Activated CD4-positive, alpha-beta memory T cell treated with anti-CD3 and anti-CD28 coated beads for 36 hours (primary cell): ENCODE measurements at regions not wholly inside any gene's neighbourhood (a gene's known extent, or its start where the extent isn't known, plus 50 kb on each side); places are given as distances from the start of the nearest gene placed in this dataset.
"Not testable (repeated sequence)": the region's sequence is repeated elsewhere in the genome, so short reads cannot be mapped to it uniquely, and the experiment has no call there.

Experiments used
- CTCF ChIA-PET: fragments of 350-600 bp; sonication (Branson Sonifier 250); formaldehyde crosslinking; loops from one replicate; lab custom pipeline; 2021; ENCODE audit warnings: antibody characterized with exemption, inconsistent platforms; lab: Charles Lee
- POLR2A ChIA-PET: fragments of 350-600 bp; sonication (Branson Sonifier 250); formaldehyde crosslinking; loops from one replicate; lab custom pipeline; 2021; ENCODE audit warnings: antibody characterized with exemption; lab: Charles Lee
- DNase-seq: peaks from one replicate; pipeline ENCODE4 v3.0.0-alpha.2; 2020
- H3K27ac Mint-ChIP-seq: one replicate; pipeline ENCODE4 v1.8.0; 2021; ENCODE audit warnings: mixed read lengths
- H3K27me3 Mint-ChIP-seq: one replicate; pipeline ENCODE4 v1.8.0; 2021; ENCODE audit warnings: mixed read lengths
- H3K36me3 Mint-ChIP-seq: one replicate; pipeline ENCODE4 v1.8.0; 2021; ENCODE audit warnings: mixed read lengths
- H3K4me1 Mint-ChIP-seq: one replicate; pipeline ENCODE4 v1.8.0; 2021; ENCODE audit warnings: low read depth, mixed read lengths
- H3K4me3 Mint-ChIP-seq: one replicate; pipeline ENCODE4 v1.8.0; 2021; ENCODE audit warnings: mild to moderate bottlenecking, mixed read lengths
- H3K9me3 Mint-ChIP-seq: one replicate; pipeline ENCODE4 v1.8.0; 2021; ENCODE audit warnings: mixed read lengths
- intact Hi-C: fragments of 100-400 bp; cut with micrococcal nuclease; formaldehyde crosslinking; loops from one replicate; pipeline ENCODE4 v1.15.1; 2023

GRCh38 chr5:138641547-138642298, 66.5 kb upstream of the HSPA9 start:
- Mint-ChIP-seq H3K4me3 (no peak overlapping the region), H3K27me3 (peaks cover 66% of the 10 kb centered on the region), H3K4me1 (peaks cover 4% of the 10 kb centered on the region), H3K9me3 (no peaks in the 10 kb centered on the region), H3K27ac (no peak overlapping the region), H3K36me3 (no peaks in the 10 kb centered on the region)
- intact Hi-C loops = loop anchor here (1.0 kb wide), 1 partner anchor 621 kb away; no protein-coding TSS in a partner anchor
- POLR2A ChIA-PET = no interaction called here
- CTCF ChIA-PET = interaction anchor here (0.8 to 2.3 kb wide), 10 partner anchors 8 to 620 kb away, joined by 3 to 7 read pairs (median 5); no protein-coding TSS in a partner anchor
- DNase-seq = peak; percentile 86

DNA sequence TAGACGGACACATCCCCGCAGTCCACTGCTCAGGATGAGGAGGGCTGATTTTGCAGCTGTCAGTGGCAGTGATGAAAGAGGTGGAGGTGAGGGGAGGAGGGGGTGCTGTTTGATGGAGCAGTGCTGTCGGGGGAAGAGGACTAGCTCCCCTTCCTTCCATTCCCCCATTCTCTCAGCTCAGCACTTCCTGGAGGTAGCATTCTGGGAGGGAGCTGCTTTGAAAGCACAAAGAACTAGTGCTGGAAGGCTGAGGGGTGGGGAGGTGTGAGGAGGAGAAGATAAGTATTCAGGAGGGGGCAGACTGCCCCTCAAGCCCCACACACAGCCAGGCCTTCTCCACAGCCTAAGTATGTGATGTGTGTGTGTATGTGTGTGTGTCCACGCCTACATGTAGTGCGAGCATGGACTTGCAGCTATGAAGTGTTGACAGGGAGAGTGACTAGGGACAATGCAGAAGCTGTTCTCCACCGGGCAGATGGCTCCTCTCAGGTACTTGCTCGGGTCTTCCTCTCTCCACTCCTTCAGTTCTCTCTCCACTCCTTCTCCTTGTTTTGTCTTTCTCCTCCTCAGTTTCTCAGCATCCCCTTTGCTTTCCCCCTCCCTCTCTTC, 65.5 kb upstream of the HSPA9 start:
- Mint-ChIP-seq H3K9me3 (no peaks in the 10 kb centered on the region), H3K27me3 (peaks cover 61% of the 10 kb centered on the region), H3K4me1 (peaks cover 4% of the 10 kb centered on the region), H3K27ac (no peak overlapping the region), H3K36me3 (no peaks in the 10 kb centered on the region), H3K4me3 (no peak overlapping the region)
- ChIA-PET POLR2A (no interaction called here), CTCF (interaction anchor here (0.8 to 2.3 kb wide), 10 partner anchors 8 to 701 kb away, joined by 3 to 7 read pairs (median 5); partner anchors contain the start of gene PAIP2)
- no peak for DNase-seq
- intact Hi-C loops = loop anchor here (1.0 kb wide), 1 partner anchor 622 kb away; no protein-coding TSS in a partner anchor

DNA sequence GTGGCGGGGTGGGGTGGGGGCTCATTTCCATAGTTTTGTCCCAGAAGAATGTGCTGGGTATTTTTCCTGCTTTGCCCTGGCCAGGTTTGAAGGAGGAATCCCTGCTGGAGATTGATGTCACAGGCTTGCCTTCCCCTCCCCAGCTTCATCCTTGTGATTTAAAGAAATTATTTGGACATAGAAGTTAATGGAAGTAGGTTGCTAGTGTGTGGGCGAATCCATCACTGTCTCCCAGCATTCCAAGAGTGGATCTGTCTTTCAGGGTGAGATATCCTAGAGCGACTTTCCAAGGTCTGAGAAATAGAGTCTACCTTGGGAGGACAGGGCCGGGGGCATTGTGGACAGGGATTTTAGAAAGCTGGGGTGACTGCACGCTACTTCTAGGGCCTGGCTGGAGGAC, 64.9 kb upstream of the HSPA9 start:
- no peaks in the 10 kb centered on the region for H3K9me3 Mint-ChIP-seq
- intact Hi-C loops = no loop called here
- peaks cover 62% of the 10 kb centered on the region for H3K27me3 Mint-ChIP-seq
- CTCF ChIA-PET = interaction anchor here (0.8 to 1.6 kb wide), 4 partner anchors 9 to 702 kb away, joined by 3 to 7 read pairs (median 4); partner anchors contain the start of gene PAIP2
- H3K4me1 Mint-ChIP-seq = peaks cover 4% of the 10 kb centered on the region
- no peak overlapping the region for H3K27ac Mint-ChIP-seq
- H3K4me3 Mint-ChIP-seq = no peak overlapping the region
- POLR2A ChIA-PET = no interaction called here
- no peak for DNase-seq
- H3K36me3 Mint-ChIP-seq = no peaks in the 10 kb centered on the region

DNA sequence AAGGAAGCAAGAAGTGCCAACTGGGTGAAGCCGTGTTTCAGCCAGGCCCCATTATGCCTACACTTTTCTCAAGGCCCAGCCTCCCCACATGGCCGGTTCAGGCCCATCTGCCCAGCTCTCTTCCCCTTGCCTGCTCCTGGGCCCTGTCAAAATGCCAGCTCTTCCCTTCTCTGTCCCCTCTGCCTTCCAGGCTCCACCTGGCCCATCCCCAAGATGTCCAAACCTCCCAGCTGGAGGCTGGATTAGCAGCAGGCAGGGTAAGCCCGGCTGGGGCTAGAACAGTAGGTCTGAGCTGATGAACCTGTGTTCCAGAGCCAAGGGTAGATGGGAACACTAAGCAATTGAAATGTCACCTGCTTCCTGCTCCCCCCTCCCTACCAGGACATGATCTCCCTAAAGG, 64.1 kb upstream of the HSPA9 start:
- ChIA-PET POLR2A (no interaction called here), CTCF (no interaction called here)
- Mint-ChIP-seq H3K4me3 (no peak overlapping the region), H3K9me3 (no peaks in the 10 kb centered on the region), H3K4me1 (peaks cover 4% of the 10 kb centered on the region), H3K27me3 (peaks cover 59% of the 10 kb centered on the region), H3K27ac (no peak overlapping the region), H3K36me3 (no peaks in the 10 kb centered on the region)
- DNase-seq = no peak
- intact Hi-C loops = no loop called here

- H3K9me3 Mint-ChIP-seq = no peaks in the 10 kb centered on the region
- peaks cover 57% of the 10 kb centered on the region for H3K27me3 Mint-ChIP-seq
- no peak for DNase-seq
- H3K36me3 Mint-ChIP-seq = no peaks in the 10 kb centered on the region
- ChIA-PET CTCF (no interaction called here), POLR2A (no interaction called here)
- no peak overlapping the region for H3K27ac Mint-ChIP-seq
- intact Hi-C loops = no loop called here
- H3K4me1 Mint-ChIP-seq = peaks cover 4% of the 10 kb centered on the region
- no peak overlapping the region for H3K4me3 Mint-ChIP-seq
Measured at GRCh38 chr5:138637256-138637655, 62.1 kb upstream of the HSPA9 start.

DNA sequence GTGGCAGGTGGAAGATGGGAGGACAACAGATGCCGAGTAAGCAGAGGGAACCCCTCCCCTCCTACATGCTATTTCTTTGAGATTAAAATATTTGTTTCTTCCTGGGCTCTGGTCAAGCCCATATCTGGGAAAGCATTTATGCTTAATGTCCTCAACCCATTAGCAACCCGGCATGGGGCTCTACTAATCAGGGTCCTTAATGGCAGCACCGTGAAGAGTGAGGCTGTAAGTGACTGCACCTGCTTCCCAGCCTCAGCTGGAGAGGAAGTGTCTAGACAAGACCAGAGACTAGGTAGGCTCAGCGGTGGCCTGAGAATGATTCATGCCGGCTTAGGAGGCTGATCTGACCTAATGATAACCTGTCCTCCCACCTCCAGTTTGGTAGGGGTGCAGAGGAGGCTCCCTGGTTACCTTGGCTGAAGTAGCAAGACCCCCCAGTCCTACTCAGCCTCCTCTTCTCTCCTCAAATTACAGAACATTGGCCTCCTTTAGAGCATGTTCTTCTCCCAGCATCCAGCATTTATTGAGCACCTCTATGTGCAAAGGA, 61.3 kb upstream of the HSPA9 start:
- ChIA-PET POLR2A (no interaction called here), CTCF (no interaction called here)
- DNase-seq = no peak
- no peak overlapping the region for H3K27ac Mint-ChIP-seq
- H3K27me3 Mint-ChIP-seq = peaks cover 57% of the 10 kb centered on the region
- no peak overlapping the region for H3K4me3 Mint-ChIP-seq
- H3K36me3 Mint-ChIP-seq = no peaks in the 10 kb centered on the region
- intact Hi-C loops = no loop called here
- H3K9me3 Mint-ChIP-seq = no peaks in the 10 kb centered on the region
- H3K4me1 Mint-ChIP-seq = no peaks in the 10 kb centered on the region

- Mint-ChIP-seq H3K9me3 (no peaks in the 10 kb centered on the region), H3K4me3 (no peak overlapping the region), H3K4me1 (no peaks in the 10 kb centered on the region), H3K36me3 (no peaks in the 10 kb centered on the region), H3K27me3 (peaks cover 51% of the 10 kb centered on the region), H3K27ac (no peak overlapping the region)
- intact Hi-C loops = no loop called here
- CTCF ChIA-PET = no interaction called here
- POLR2A ChIA-PET = no interaction called here
- no peak for DNase-seq
Measured at GRCh38 chr5:138635708-138636107, 60.5 kb upstream of the HSPA9 start.

DNA sequence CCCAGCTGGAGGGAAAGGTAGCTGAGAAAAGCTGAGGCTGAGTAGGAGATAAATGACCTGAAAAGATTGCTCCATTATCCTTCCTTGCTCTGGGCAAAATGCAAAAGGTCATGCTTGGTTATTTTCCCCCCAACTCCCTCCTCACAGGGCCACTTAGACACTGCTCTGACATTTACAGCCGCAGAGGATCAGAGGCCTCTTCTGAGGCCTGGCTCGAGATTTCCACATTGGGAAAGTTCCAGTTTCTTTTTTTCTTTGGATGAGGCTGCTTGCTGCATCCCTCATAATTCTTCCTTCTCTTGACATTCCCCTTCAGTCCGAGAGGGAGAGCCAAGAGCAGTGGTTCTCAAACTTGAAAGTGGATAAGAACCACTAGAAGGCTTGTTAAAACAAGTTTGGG, 60.1 kb upstream of the HSPA9 start:
- Mint-ChIP-seq H3K27ac (no peak overlapping the region), H3K4me3 (no peak overlapping the region), H3K9me3 (no peaks in the 10 kb centered on the region), H3K4me1 (no peaks in the 10 kb centered on the region), H3K27me3 (peaks cover 46% of the 10 kb centered on the region), H3K36me3 (no peaks in the 10 kb centered on the region)
- no peak for DNase-seq
- ChIA-PET CTCF (no interaction called here), POLR2A (no interaction called here)
- intact Hi-C loops = no loop called here

DNA sequence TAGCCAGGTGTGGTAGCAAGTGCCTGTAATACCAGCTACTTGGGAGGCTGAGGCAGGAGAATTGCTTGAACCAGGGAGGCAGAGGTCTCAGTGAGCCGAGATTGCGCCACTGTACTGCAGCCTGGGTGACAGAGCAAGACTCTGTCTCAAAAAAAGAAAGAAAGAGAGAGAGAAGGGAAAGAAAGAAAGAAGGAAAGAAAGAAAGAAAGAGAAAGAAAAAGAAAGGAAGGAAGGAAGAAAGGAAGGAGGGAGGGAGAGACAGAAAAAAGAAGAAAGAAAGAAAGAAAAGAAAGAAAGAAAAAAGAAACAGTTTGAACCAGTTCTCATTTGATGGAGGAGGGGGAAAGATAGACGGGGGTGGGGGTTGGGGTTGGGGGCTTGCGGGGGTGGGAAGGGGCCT, 59.6 kb upstream of the HSPA9 start:
- H3K27me3 Mint-ChIP-seq = peaks cover 44% of the 10 kb centered on the region
- CTCF ChIA-PET = interaction anchor here (1.6 kb wide), 1 partner anchor 57 kb away, joined by 4 read pairs; no protein-coding TSS in a partner anchor
- H3K36me3 Mint-ChIP-seq, POLR2A ChIA-PET, DNase-seq, H3K4me1 Mint-ChIP-seq, H3K27ac Mint-ChIP-seq, H3K9me3 Mint-ChIP-seq, H3K4me3 Mint-ChIP-seq, intact Hi-C loops: not testable (repeated sequence)

DNA sequence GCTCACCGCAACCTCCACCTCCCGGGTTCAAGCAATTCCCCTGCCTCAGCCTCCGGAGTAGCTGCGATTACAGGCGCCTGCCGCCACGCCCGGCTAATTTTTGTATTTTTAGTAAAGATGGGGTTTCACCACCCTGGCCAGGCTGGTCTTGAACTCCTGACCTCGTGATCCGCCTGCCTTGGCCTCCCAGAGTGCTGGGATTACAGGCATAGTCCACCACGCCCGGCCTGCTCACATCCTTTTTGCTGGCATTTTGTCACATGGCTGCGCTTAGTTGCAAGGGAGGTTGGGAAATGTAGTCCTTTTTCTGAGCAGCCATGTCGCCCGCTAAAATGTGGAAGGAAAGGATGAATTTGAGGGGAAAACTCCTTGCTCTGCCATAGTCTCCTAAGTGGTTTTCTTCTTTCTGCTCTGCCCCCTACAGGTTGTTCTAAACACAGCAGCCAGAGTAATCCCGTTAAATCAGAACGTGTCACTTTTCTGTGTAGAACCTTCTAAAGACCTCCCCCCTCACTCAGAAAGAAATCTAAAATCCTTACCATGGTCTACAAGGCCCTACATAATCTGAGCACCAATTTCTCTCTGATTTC, 57.8 kb upstream of the HSPA9 start:
- H3K4me3 Mint-ChIP-seq = no peak overlapping the region
- intact Hi-C loops = loop anchor here (1.0 kb wide), 1 partner anchor 54 kb away; no protein-coding TSS in a partner anchor
- H3K4me1 Mint-ChIP-seq = no peaks in the 10 kb centered on the region
- H3K36me3 Mint-ChIP-seq = no peaks in the 10 kb centered on the region
- H3K9me3 Mint-ChIP-seq = no peaks in the 10 kb centered on the region
- CTCF ChIA-PET = interaction anchor here (1.0 to 1.6 kb wide), 4 partner anchors 9 to 56 kb away, joined by 3 to 5 read pairs (median 4); no protein-coding TSS in a partner anchor
- H3K27ac Mint-ChIP-seq = no peak overlapping the region
- DNase-seq = peak; percentile 48
- H3K27me3 Mint-ChIP-seq = peaks cover 34% of the 10 kb centered on the region
- POLR2A ChIA-PET = no interaction called here

- Mint-ChIP-seq H3K27me3 (peaks cover 24% of the 10 kb centered on the region), H3K9me3 (no peaks in the 10 kb centered on the region), H3K4me1 (no peaks in the 10 kb centered on the region), H3K36me3 (no peaks in the 10 kb centered on the region), H3K4me3 (no peak overlapping the region), H3K27ac (no peak overlapping the region)
- POLR2A ChIA-PET = no interaction called here
- CTCF ChIA-PET = no interaction called here
- intact Hi-C loops = no loop called here
- DNase-seq = no peak
Measured at GRCh38 chr5:138631096-138631928, 56.1 kb upstream of the HSPA9 start.
